Hepatocyte (in vitro differentiated cells): ENCODE measurements at regions not wholly inside any gene's neighbourhood (a gene's known extent, or its start where the extent isn't known, plus 50 kb on each side); places are given as distances from the start of the nearest gene placed in this dataset.
A peak's percentile ranks its signal among the peaks of the same experiment; 100 is the strongest.

Experiments
- DNase-seq: peaks from one replicate; pipeline ENCODE4 v3.0.0-alpha.2; 2016; ENCODE audit warnings: low spot score
- H2AFZ ChIP-seq: fragments of 200-600 bp; sonication (generic); 2 replicates; pipeline ENCODE4 v1.6.0; 2016; ENCODE audit warnings: antibody characterized with exemption, mild to moderate bottlenecking
- H3K27ac ChIP-seq: fragments of 200-600 bp; sonication (generic); 2 replicates; pipeline ENCODE4 v1.5.1; 2016; ENCODE audit warnings: mild to moderate bottlenecking
- H3K27me3 ChIP-seq: fragments of 200-600 bp; sonication (generic); 2 replicates; pipeline ENCODE4 v1.6.1; 2016
- H3K36me3 ChIP-seq: fragments of 200-600 bp; sonication (generic); replicated peaks from 2 replicates; pipeline ENCODE4 v1.5.1; 2016; ENCODE audit warnings: low read depth; ENCODE audit not compliant: insufficient read depth
- H3K4me1 ChIP-seq: fragments of 200-600 bp; sonication (generic); 2 replicates; pipeline ENCODE4 v1.5.1; 2016; ENCODE audit warnings: mild to moderate bottlenecking, moderate library complexity; ENCODE audit not compliant: insufficient read depth
- H3K4me2 ChIP-seq: fragments of 200-600 bp; sonication (generic); 2 replicates; pipeline ENCODE4 v1.6.0; 2016
- H3K4me3 ChIP-seq: fragments of 200-600 bp; sonication (generic); 2 replicates; pipeline ENCODE4 v1.5.1; 2016; ENCODE audit warnings: mild to moderate bottlenecking
- H3K79me2 ChIP-seq: fragments of 200-600 bp; sonication (generic); 2 replicates; pipeline ENCODE4 v1.6.0; 2017; ENCODE audit warnings: mild to moderate bottlenecking
- H3K9me2 ChIP-seq: fragments of 200-600 bp; sonication (generic); replicated peaks from 2 replicates; pipeline ENCODE4 v1.6.0; 2017; ENCODE audit warnings: mild to moderate bottlenecking; ENCODE audit not compliant: insufficient read depth
- H3K9me3 ChIP-seq: fragments of 200-600 bp; sonication (generic); 2 replicates; pipeline ENCODE4 v1.5.1; 2016; ENCODE audit warnings: low read depth, mild to moderate bottlenecking
- H4K20me1 ChIP-seq: fragments of 200-600 bp; sonication (generic); 2 replicates; pipeline ENCODE4 v1.6.0; 2016; ENCODE audit warnings: mild to moderate bottlenecking; ENCODE audit not compliant: insufficient read depth, poor library complexity, severe bottlenecking
- EZH2 ChIP-seq: fragments of 200-600 bp; sonication (generic); IDR thresholded peaks from 2 replicates; pipeline ENCODE4 v1.6.1; 2016; ENCODE audit warnings: antibody characterized with exemption, mild to moderate bottlenecking, borderline replicate concordance
- EZH2phosphoT487 ChIP-seq: fragments of 200-600 bp; sonication (generic); IDR thresholded peaks from one replicate; pipeline ENCODE4 v1.6.1; 2018; ENCODE audit warnings: antibody characterized with exemption, mild to moderate bottlenecking, low read depth, moderate library complexity; ENCODE audit not compliant: unreplicated experiment, severe bottlenecking
- WGBS: methylation state at CpG from one replicate; pipeline ENCODE4 v1.1.6; 2016; ENCODE audit warnings: low lambda C conversion rate; ENCODE audit errors: missing lambda C conversion rate; 5-methylcytosine and 5-hydroxymethylcytosine counted together
- TF ChIP-seq, protein P1 (sequence below): fragments of 200-600 bp; sonication (generic); IDR thresholded peaks from 2 replicates; pipeline ENCODE4 v1.5.1; 2016; ENCODE audit warnings: antibody characterized with exemption, mild to moderate bottlenecking; ENCODE audit not compliant: poor library complexity

DNA sequence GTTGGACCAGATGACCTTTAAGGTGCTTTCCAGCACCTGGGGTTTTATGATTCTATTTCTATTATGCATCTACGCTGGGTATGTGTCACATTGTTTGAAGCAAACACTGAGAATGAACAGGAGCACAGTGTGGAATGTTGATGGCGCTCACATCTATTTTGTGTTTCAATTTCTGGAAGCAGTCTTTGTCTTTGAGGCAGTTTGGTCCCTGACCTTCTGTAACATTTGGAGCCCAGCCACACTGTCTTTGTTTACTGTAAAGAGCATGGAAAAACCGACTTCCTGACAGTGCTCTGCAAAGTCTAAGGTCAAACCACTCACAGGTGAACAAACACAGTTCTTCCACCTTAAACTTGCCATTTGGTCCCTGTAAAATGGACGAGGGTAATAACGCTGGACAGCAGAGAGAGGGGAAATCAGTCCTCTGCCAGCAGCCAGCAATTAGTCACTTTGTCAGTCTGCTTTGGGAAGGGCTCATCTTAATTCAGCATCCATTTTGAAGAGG lies 155.5 kb downstream of the PRL start:
- Histone ChIP-seq H3K4me3 (no peak overlapping the region), H2AFZ (no peak overlapping the region), H3K4me2 (no peak overlapping the region), H3K27ac (peak overlapping the region; percentile 28), H3K27me3 (no peaks in the 10 kb centered on the region), H3K9me3 (no peaks in the 10 kb centered on the region), H4K20me1 (no peaks in the 10 kb centered on the region), H3K79me2 (no peaks in the 10 kb centered on the region), H3K9me2 (no peaks in the 10 kb centered on the region), H3K36me3 (no peaks in the 10 kb centered on the region), H3K4me1 (peaks cover 10% of the 10 kb centered on the region)
- peak; percentile 12 for DNase-seq
- WGBS, result 39% methylated on average over 5 of the region's 5 CpGs
- TF ChIP-seq, protein P1, sequence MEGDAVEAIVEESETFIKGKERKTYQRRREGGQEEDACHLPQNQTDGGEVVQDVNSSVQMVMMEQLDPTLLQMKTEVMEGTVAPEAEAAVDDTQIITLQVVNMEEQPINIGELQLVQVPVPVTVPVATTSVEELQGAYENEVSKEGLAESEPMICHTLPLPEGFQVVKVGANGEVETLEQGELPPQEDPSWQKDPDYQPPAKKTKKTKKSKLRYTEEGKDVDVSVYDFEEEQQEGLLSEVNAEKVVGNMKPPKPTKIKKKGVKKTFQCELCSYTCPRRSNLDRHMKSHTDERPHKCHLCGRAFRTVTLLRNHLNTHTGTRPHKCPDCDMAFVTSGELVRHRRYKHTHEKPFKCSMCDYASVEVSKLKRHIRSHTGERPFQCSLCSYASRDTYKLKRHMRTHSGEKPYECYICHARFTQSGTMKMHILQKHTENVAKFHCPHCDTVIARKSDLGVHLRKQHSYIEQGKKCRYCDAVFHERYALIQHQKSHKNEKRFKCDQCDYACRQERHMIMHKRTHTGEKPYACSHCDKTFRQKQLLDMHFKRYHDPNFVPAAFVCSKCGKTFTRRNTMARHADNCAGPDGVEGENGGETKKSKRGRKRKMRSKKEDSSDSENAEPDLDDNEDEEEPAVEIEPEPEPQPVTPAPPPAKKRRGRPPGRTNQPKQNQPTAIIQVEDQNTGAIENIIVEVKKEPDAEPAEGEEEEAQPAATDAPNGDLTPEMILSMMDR, result no peak
- TF ChIP-seq EZH2phosphoT487 (no peak), EZH2 (no peak)

DNA sequence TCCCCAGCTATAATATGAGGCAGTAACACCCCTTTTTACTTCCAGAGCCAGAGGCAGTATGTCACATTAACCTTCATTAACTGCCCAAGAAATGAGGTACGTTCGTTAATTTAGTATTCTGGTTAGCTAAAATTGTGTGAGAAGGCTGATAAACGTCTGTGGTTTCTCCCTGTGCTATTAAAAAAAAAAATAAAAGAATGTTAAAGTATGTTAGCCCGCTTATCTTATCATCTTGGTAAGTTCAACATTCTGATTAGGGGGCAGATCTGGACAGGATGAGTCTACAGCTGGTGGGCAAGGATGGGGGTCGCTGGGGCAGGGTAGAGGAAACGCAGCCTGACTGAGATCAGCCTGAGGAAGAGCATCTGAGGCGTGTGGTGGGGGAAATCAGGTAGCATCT lies 154.0 kb downstream of the PRL start:
- no peak for DNase-seq
- Histone ChIP-seq H3K27me3 (no peaks in the 10 kb centered on the region), H3K4me3 (no peak overlapping the region), H3K79me2 (no peaks in the 10 kb centered on the region), H3K4me1 (peaks cover 16% of the 10 kb centered on the region), H3K4me2 (no peak overlapping the region), H2AFZ (no peak overlapping the region), H3K36me3 (no peaks in the 10 kb centered on the region), H4K20me1 (no peaks in the 10 kb centered on the region), H3K9me3 (no peaks in the 10 kb centered on the region), H3K9me2 (no peaks in the 10 kb centered on the region), H3K27ac (no peak overlapping the region)
- TF ChIP-seq, protein P1, result no peak
- no peak for TF ChIP-seq EZH2phosphoT487
- TF ChIP-seq EZH2, result no peak
- WGBS, result 66% methylated on average over 7 of the region's 7 CpGs

DNA sequence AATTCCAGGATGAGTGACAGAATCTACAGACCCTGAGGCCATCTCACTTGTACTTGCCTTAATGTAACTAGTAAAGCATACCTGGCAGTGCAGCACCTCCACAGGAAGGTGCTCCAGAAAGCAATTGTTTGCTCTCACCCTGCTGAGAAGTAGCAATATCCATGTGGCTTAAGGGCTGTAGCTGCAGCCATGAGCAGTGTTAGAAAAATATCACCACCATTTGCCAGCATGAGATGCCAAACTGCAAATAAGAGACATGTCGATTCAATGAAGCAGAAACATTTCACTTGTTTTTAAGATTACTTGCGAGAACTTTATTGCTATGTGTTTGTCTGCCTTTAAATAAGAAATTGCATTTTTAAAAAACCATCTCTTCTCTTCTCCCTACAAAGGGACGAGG lies 151.5 kb downstream of the PRL start:
- TF ChIP-seq, protein P1, result no peak
- TF ChIP-seq EZH2phosphoT487 (no peak), EZH2 (no peak)
- Histone ChIP-seq H3K9me3 (no peaks in the 10 kb centered on the region), H3K4me3 (no peak overlapping the region), H3K27ac (no peak overlapping the region), H3K79me2 (no peaks in the 10 kb centered on the region), H4K20me1 (no peaks in the 10 kb centered on the region), H3K4me1 (peaks cover 38% of the 10 kb centered on the region), H3K9me2 (no peaks in the 10 kb centered on the region), H3K4me2 (no peak overlapping the region), H3K27me3 (no peaks in the 10 kb centered on the region), H2AFZ (no peak overlapping the region), H3K36me3 (no peaks in the 10 kb centered on the region)
- no peak for DNase-seq
- 84% methylated on average over 3 of the region's 3 CpGs for WGBS
